ENCODE measurements at regions not wholly inside any gene's neighbourhood (a gene's known extent, or its start where the extent isn't known, plus 50 kb on each side); places are given as distances from the start of the nearest gene placed in this dataset.

- TF ChIP-seq POLR2A (IDR thresholded peaks at IDR 0.05; ENCODE audit: low read length) (no peak), PHF8 (IDR thresholded peaks at IDR 0.05; ENCODE audit: borderline replicate concordance, low read depth) (no peak), CTCF (IDR thresholded peaks at IDR 0.05) (no peak)
These were observed 140.6 kb upstream of the ID2 start for GRCh38 chr2:8541223-8541622.
